GM12878 (cell line): ENCODE measurements at regions not wholly inside any gene's neighbourhood (a gene's known extent, or its start where the extent isn't known, plus 50 kb on each side); places are given as distances from the start of the nearest gene placed in this dataset.

ENCODE experiments used
- ATAC-seq: fragments of 200-7000 bp; cut with Tn5 transposase; 3 replicates; pipeline ENCODE4 v1.9.1; 2020; ENCODE audit warnings: mild to moderate bottlenecking, moderate library complexity
- BruUV-seq: library from RNA; stranded (reverse); fragments of 400-500 nt; replicated peaks from 2 replicates; lab custom pipeline; 2021; lab: Mats Ljungman, UMichigan
- CTCF ChIA-PET: fragments of 300-600 bp; sonication (Branson Sonifier 250); formaldehyde crosslinking; extraction: SDS; loops from one replicate; lab custom pipeline; 2021; ENCODE audit warnings: inconsistent platforms; lab: Yijun Ruan, JAX
- POLR2A ChIA-PET: fragments of 350-600 bp; formaldehyde crosslinking; extraction: SDS; loops from one replicate; lab custom pipeline; 2021; ENCODE audit warnings: inconsistent platforms; lab: Charles Lee
- RAD21 ChIA-PET: fragments of 300-600 bp; sonication (Branson Sonifier 250); formaldehyde crosslinking; loops from one replicate; lab custom pipeline; 2023; ENCODE audit warnings: antibody characterized with exemption; ENCODE audit not compliant: unreplicated experiment; lab: Charles Lee
- SMC1A ChIA-PET: fragments of 300-600 bp; sonication (Branson Sonifier 250); formaldehyde crosslinking; loops from one replicate; lab custom pipeline; 2023; ENCODE audit not compliant: unreplicated experiment, uncharacterized antibody; lab: Charles Lee
- DNase-seq: peaks from one replicate; pipeline ENCODE4 v3.0.0-alpha.2; 2011; ENCODE audit warnings: low read depth, low spot score
- FAIRE-seq: peaks from 3 replicates; lab custom pipeline; 2011; peaks lifted over from hg19 to GRCh38; lab: Jason Lieb, UNC
- H2AFZ ChIP-seq: 2 replicates; pipeline ENCODE4 v1.6.0; 2011; ENCODE audit warnings: low read depth, low read length, control low read depth; ENCODE audit not compliant: control insufficient read depth
- H3K27ac ChIP-seq: 2 replicates; pipeline ENCODE4 v1.5.1; 2011; ENCODE audit warnings: control low read depth; ENCODE audit not compliant: control insufficient read depth, insufficient read depth
- H3K27me3 ChIP-seq, 2 experiments: replicated peaks in 1 of 2; 2 replicates each; pipeline versions ENCODE4 v1.6.0 to v1.6.1; 2011; ENCODE audit warnings: low read length in 1 of 2; ENCODE audit not compliant: control insufficient read depth in 2 of 2, insufficient read depth in 2 of 2
- H3K36me3 ChIP-seq, 2 experiments: 2 replicates each; pipeline ENCODE4 v1.5.1; 2011; ENCODE audit warnings: low read length in 1 of 2; ENCODE audit not compliant: control insufficient read depth in 2 of 2, insufficient read depth in 2 of 2
- H3K4me1 ChIP-seq: 2 replicates; pipeline ENCODE4 v1.6.1; 2011; ENCODE audit warnings: mild to moderate bottlenecking, low read length, moderate library complexity, mixed read lengths; ENCODE audit not compliant: control insufficient read depth, insufficient read depth
- H3K4me2 ChIP-seq: 2 replicates; pipeline ENCODE4 v1.6.0; 2011; ENCODE audit warnings: control low read depth; ENCODE audit not compliant: control insufficient read depth, insufficient read depth
- H3K4me3 ChIP-seq: fragments of 200-600 bp; sonication (generic); 2 replicates; pipeline ENCODE4 v1.5.1; 2016
- H3K79me2 ChIP-seq: 2 replicates; pipeline ENCODE4 v1.6.0; 2011; ENCODE audit warnings: low read length; ENCODE audit not compliant: control insufficient read depth, insufficient read depth
- H3K9ac ChIP-seq: 2 replicates; pipeline ENCODE4 v1.8.0; 2011; ENCODE audit warnings: low read length, control low read depth, mixed read lengths; ENCODE audit not compliant: control insufficient read depth, insufficient read depth
- H3K9me3 ChIP-seq: replicated peaks from 3 replicates; pipeline ENCODE4 v1.5.1; 2011; ENCODE audit warnings: mild to moderate bottlenecking, low read length; ENCODE audit not compliant: control insufficient read depth, insufficient read depth
- H4K20me1 ChIP-seq: 2 replicates; pipeline ENCODE4 v1.6.0; 2011; ENCODE audit not compliant: control insufficient read depth, insufficient read depth
- CBX5 ChIP-seq: sonication (generic); IDR thresholded peaks from 2 replicates; pipeline ENCODE4 v1.6.1; 2016; ENCODE audit warnings: low read depth, moderate library complexity, mild to moderate bottlenecking, inconsistent platforms
- CHD2 ChIP-seq: IDR thresholded peaks from 2 replicates; pipeline ENCODE4 v1.6.1; 2011; ENCODE audit warnings: low read depth, low read length, improper control_type of control experiment, borderline replicate concordance
- ESRRA ChIP-seq: IDR thresholded peaks from 2 replicates; pipeline ENCODE4 v1.6.1; 2012; ENCODE audit warnings: mild to moderate bottlenecking, low read length, improper control_type of control experiment
- IKZF2 ChIP-seq, 2 experiments: fragments of 450-650 bp; IDR thresholded peaks; 2 replicates each; pipeline ENCODE4 v1.6.1; 2017; ENCODE audit warnings: mild to moderate bottlenecking in 2 of 2, moderate library complexity in 2 of 2
- SIN3A ChIP-seq: IDR thresholded peaks from 2 replicates; pipeline ENCODE4 v1.6.1; 2012; ENCODE audit warnings: low read depth, low read length, improper control_type of control experiment
- SMC3 ChIP-seq: IDR thresholded peaks from 2 replicates; pipeline ENCODE4 v1.6.1; 2011; ENCODE audit warnings: low read length, improper control_type of control experiment, borderline replicate concordance
- SRF ChIP-seq, 2 experiments: IDR thresholded peaks; 2 replicates each; pipeline ENCODE4 v1.6.1; 2011; ENCODE audit warnings: low read depth in 2 of 2, low read length in 2 of 2, mild to moderate bottlenecking in 1 of 2, moderate library complexity in 1 of 2
- TCF7 ChIP-seq: IDR thresholded peaks from 2 replicates; pipeline ENCODE4 v1.6.1; 2014; ENCODE audit warnings: antibody characterized with exemption, borderline replicate concordance
- WGBS: methylation state at CpG from one replicate; pipeline ENCODE4 v1.1.6; 2016; ENCODE audit warnings: low lambda C conversion rate; ENCODE audit not compliant: insufficient replicate concordance, insufficient coverage; ENCODE audit errors: missing lambda C conversion rate; 5-methylcytosine and 5-hydroxymethylcytosine counted together
- in situ Hi-C: fragments of 300-500 bp; cut with MboI; formaldehyde crosslinking; loops from 9 replicates; pipeline ENCODE4 v1.14.3; 2018; ENCODE audit warnings: mixed read lengths
- intact Hi-C: fragments of 100-400 bp; cut with micrococcal nuclease; formaldehyde crosslinking; loops from one replicate; pipeline ENCODE4 v1.14.2; 2022; ENCODE audit not compliant: unreplicated experiment
- TF ChIP-seq, protein P1 (sequence below): fragments of 450-650 bp; formaldehyde crosslinking; IDR thresholded peaks from 2 replicates; pipeline ENCODE4 v1.4.0; 2020; ENCODE audit warnings: mild to moderate bottlenecking, moderate library complexity
- TF ChIP-seq, protein P2 (sequence below): fragments of 450-650 bp; IDR thresholded peaks from 2 replicates; pipeline ENCODE4 v1.6.1; 2017; ENCODE audit warnings: low read depth, mild to moderate bottlenecking, moderate library complexity
- TF ChIP-seq, protein P3 (sequence below): IDR thresholded peaks from 2 replicates; pipeline ENCODE4 v1.6.1; 2012; ENCODE audit warnings: improper control_type of control experiment, low read depth, low read length; ENCODE audit not compliant: insufficient replicate concordance
- TF ChIP-seq, protein P4 (sequence below): fragments of 450-650 bp; IDR thresholded peaks from 2 replicates; pipeline ENCODE4 v1.6.1; 2018; ENCODE audit warnings: borderline replicate concordance, mild to moderate bottlenecking; ENCODE audit not compliant: partially characterized antibody

DNA sequence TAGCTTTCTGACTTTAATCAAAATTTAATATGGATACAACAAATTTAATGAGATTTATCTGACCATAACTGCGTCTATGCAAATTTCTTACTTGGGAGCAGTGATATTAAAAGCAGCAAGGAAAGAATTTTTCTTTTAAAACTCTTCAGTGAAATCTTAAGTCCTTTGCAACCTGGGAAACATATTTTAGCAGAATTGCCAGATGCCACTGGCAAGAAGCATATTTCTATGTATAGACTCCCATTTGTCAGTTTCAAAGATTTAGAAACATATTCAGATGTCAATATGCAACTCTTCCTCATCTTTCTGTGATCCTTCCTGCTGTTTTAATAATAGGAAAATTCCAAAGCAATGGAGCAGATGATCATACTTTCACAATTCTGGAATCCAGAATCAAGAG, 911.3 kb downstream of the LUZP2 start:
- CTCF ChIA-PET: no interaction called here
- no peak overlapping the region for H3K9ac ChIP-seq
- no peak for DNase-seq
- RAD21 ChIA-PET: interaction anchor here (0.8 kb wide), 1 partner anchor 14 kb away, joined by 3 read pairs; no protein-coding TSS in a partner anchor
- no peak overlapping the region for H2AFZ ChIP-seq
- H3K36me3 ChIP-seq: no peaks in the 10 kb centered on the region
- SMC1A ChIA-PET: no interaction called here
- H3K27ac ChIP-seq: no peak overlapping the region
- intact Hi-C loops (no loop called here), in situ Hi-C loops (no loop called here)
- BruUV-seq: no TSS peak
- no peak overlapping the region for H3K4me3 ChIP-seq
- no peak for FAIRE-seq
- POLR2A ChIA-PET: no interaction called here
- no peaks in the 10 kb centered on the region for H3K27me3 ChIP-seq
- no peaks in the 10 kb centered on the region for H3K4me1 ChIP-seq
- 0% methylated on average over 1 of the region's 1 CpG for WGBS
- H4K20me1 ChIP-seq: no peaks in the 10 kb centered on the region
- no peaks in the 10 kb centered on the region for H3K79me2 ChIP-seq
- no peaks in the 10 kb centered on the region for H3K9me3 ChIP-seq
- no peak for ATAC-seq
- H3K4me2 ChIP-seq: no peak overlapping the region
- TF ChIP-seq IKZF2 (IDR thresholded peaks at IDR 0.05) (no peak), SMC3 (no peak), CBX5 (no peak), ESRRA (no peak), CHD2 (no peak), SRF (IDR thresholded peaks at IDR 0.05; ENCODE audit: low read depth in 2 of 2, low read length in 2 of 2) (no peak), TCF7 (no peak), SIN3A (no peak)
- TF ChIP-seq, protein P1, sequence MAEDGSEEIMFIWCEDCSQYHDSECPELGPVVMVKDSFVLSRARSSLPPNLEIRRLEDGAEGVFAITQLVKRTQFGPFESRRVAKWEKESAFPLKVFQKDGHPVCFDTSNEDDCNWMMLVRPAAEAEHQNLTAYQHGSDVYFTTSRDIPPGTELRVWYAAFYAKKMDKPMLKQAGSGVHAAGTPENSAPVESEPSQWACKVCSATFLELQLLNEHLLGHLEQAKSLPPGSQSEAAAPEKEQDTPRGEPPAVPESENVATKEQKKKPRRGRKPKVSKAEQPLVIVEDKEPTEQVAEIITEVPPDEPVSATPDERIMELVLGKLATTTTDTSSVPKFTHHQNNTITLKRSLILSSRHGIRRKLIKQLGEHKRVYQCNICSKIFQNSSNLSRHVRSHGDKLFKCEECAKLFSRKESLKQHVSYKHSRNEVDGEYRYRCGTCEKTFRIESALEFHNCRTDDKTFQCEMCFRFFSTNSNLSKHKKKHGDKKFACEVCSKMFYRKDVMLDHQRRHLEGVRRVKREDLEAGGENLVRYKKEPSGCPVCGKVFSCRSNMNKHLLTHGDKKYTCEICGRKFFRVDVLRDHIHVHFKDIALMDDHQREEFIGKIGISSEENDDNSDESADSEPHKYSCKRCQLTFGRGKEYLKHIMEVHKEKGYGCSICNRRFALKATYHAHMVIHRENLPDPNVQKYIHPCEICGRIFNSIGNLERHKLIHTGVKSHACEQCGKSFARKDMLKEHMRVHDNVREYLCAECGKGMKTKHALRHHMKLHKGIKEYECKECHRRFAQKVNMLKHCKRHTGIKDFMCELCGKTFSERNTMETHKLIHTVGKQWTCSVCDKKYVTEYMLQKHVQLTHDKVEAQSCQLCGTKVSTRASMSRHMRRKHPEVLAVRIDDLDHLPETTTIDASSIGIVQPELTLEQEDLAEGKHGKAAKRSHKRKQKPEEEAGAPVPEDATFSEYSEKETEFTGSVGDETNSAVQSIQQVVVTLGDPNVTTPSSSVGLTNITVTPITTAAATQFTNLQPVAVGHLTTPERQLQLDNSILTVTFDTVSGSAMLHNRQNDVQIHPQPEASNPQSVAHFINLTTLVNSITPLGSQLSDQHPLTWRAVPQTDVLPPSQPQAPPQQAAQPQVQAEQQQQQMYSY: no peak
- TF ChIP-seq, protein P2, sequence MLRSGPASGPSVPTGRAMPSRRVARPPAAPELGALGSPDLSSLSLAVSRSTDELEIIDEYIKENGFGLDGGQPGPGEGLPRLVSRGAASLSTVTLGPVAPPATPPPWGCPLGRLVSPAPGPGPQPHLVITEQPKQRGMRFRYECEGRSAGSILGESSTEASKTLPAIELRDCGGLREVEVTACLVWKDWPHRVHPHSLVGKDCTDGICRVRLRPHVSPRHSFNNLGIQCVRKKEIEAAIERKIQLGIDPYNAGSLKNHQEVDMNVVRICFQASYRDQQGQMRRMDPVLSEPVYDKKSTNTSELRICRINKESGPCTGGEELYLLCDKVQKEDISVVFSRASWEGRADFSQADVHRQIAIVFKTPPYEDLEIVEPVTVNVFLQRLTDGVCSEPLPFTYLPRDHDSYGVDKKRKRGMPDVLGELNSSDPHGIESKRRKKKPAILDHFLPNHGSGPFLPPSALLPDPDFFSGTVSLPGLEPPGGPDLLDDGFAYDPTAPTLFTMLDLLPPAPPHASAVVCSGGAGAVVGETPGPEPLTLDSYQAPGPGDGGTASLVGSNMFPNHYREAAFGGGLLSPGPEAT: no peak
- TF ChIP-seq, protein P3, sequence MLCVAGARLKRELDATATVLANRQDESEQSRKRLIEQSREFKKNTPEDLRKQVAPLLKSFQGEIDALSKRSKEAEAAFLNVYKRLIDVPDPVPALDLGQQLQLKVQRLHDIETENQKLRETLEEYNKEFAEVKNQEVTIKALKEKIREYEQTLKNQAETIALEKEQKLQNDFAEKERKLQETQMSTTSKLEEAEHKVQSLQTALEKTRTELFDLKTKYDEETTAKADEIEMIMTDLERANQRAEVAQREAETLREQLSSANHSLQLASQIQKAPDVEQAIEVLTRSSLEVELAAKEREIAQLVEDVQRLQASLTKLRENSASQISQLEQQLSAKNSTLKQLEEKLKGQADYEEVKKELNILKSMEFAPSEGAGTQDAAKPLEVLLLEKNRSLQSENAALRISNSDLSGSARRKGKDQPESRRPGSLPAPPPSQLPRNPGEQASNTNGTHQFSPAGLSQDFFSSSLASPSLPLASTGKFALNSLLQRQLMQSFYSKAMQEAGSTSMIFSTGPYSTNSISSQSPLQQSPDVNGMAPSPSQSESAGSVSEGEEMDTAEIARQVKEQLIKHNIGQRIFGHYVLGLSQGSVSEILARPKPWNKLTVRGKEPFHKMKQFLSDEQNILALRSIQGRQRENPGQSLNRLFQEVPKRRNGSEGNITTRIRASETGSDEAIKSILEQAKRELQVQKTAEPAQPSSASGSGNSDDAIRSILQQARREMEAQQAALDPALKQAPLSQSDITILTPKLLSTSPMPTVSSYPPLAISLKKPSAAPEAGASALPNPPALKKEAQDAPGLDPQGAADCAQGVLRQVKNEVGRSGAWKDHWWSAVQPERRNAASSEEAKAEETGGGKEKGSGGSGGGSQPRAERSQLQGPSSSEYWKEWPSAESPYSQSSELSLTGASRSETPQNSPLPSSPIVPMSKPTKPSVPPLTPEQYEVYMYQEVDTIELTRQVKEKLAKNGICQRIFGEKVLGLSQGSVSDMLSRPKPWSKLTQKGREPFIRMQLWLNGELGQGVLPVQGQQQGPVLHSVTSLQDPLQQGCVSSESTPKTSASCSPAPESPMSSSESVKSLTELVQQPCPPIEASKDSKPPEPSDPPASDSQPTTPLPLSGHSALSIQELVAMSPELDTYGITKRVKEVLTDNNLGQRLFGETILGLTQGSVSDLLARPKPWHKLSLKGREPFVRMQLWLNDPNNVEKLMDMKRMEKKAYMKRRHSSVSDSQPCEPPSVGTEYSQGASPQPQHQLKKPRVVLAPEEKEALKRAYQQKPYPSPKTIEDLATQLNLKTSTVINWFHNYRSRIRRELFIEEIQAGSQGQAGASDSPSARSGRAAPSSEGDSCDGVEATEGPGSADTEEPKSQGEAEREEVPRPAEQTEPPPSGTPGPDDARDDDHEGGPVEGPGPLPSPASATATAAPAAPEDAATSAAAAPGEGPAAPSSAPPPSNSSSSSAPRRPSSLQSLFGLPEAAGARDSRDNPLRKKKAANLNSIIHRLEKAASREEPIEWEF: no peak
- TF ChIP-seq, protein P4, sequence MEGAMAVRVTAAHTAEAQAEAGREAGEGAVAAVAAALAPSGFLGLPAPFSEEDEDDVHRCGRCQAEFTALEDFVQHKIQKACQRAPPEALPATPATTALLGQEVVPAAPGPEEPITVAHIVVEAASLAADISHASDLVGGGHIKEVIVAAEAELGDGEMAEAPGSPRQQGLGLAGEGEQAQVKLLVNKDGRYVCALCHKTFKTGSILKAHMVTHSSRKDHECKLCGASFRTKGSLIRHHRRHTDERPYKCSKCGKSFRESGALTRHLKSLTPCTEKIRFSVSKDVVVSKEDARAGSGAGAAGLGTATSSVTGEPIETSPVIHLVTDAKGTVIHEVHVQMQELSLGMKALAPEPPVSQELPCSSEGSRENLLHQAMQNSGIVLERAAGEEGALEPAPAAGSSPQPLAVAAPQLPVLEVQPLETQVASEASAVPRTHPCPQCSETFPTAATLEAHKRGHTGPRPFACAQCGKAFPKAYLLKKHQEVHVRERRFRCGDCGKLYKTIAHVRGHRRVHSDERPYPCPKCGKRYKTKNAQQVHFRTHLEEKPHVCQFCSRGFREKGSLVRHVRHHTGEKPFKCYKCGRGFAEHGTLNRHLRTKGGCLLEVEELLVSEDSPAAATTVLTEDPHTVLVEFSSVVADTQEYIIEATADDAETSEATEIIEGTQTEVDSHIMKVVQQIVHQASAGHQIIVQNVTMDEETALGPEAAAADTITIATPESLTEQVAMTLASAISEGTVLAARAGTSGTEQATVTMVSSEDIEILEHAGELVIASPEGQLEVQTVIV: no peak
